ENCODE measurements at regions not wholly inside any gene's neighbourhood (a gene's known extent, or its start where the extent isn't known, plus 50 kb on each side); places are given as distances from the start of the nearest gene placed in this dataset.
"Not testable (repeated sequence)": the region's sequence is repeated elsewhere in the genome, so short reads cannot be mapped to it uniquely, and the experiment has no call there.

- no peak for DNase-seq
Observed at GRCh38 chr2:145799595-145800108, 1279.7 kb upstream of the ZEB2 start.

DNA sequence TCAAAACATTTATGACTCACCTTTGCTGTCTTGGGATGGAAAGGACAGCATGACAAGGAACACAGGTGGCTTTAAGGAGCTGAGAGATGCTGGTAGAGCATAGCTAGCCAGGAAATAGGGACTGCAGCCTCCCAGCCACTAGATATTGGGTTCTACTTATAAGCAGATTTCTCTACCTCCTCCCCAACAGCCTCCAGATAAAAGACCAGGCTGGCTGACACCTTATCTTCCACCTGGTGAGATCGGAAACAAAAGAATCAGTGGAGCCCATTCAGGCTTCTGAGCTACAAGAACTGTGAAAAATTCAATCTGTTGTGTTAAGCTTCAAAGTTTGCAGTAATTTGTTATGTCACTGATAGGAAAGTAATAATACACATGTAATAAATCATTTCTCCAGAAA is 1278.5 kb upstream of the ZEB2 start:
- no peak for DNase-seq

DNA sequence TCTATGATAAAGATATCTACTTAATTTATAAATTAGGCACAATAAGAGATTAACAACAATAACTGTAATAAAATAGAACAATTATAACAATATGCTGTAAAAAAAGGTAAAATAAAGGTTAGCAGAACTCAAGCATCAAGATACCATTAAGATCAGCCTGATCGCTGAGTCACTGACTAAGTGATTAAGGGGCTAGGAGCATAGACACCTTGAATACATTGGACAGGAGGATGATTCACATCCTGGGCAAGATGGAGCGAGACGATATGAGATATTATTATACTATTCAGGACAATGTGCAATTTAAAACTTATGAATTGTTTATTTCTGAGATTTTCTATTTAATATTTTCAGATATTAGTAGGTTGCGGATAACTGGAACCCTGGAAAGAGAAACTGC is 1277.8 kb upstream of the ZEB2 start:
- DNase-seq, result no peak

DNA sequence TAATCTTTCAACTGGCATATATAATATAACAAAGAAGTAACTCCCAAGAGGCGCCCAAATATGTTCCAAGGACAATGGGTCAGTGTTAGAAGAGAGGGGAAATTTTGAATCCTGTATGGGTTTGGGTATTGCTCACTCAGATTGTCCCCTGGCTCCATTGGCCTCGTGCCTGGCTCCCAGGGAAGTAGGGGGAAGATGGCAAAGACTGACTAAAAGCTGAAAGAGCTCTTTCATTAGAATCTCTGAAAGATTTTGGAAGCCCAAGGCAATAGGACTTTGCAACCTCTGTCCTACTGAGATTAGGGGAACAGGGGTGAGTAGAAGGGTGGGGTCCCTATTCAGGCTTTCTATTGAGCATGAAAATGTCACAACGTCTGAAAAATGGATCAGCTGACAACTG is 1272.8 kb upstream of the ZEB2 start:
- DNase-seq, result no peak

DNA sequence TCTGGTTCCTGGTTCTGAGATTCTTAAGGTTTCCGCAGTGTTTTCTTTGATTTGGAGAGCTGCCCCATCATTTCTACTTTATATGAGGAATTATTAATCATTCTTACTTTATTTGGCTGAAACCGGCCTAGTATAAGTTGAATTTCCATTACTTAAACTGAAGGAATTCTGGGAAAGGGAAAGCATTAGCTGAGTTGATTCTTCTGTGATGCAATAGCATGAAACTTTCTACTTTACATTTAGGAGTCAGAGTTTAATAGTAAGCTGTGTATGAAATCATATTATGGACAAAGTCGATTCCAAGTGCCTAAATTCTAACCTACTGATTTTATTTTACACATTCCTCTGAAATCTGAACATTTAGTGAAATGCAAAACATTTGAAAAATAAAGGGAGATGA is 1269.7 kb upstream of the ZEB2 start:
- no peak for DNase-seq

DNA sequence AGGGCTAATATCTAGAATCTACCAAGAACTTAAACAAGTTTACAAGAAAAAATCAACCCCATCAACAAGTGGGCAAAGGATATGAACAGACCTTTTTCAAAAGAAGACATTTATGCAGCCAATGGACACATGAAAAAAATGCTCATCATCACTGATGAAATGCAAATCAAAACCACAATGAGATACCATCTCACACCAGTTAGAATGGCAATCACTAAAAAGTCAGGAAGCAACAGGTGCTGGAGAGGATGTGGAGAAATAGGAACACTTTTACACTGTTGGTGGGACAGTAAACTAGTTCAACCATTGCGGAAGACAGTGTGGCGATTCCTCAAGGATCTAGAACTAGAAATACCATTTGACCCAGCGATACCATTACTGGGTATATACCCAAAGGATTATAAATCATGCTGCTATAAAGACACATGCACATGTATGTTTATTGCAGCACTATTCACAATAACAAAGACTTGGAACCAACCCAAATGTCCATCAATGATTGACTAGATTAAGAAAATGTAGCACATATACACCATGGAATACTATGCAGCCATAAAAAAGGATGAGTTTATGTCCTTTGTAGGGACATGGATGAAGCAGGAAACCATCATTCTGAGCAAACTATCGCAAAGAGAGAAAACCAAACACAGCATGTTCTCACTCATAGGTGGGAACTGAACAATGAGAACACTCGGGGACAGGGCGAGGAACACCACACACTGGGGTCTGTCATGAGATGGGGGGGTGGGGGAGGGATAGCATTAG is 1267.9 kb upstream of the ZEB2 start:
- not testable (repeated sequence) for DNase-seq

GRCh38 chr2:145782607-145783006 is 1262.7 kb upstream of the ZEB2 start:
- DNase-seq, result not testable (repeated sequence)

DNA sequence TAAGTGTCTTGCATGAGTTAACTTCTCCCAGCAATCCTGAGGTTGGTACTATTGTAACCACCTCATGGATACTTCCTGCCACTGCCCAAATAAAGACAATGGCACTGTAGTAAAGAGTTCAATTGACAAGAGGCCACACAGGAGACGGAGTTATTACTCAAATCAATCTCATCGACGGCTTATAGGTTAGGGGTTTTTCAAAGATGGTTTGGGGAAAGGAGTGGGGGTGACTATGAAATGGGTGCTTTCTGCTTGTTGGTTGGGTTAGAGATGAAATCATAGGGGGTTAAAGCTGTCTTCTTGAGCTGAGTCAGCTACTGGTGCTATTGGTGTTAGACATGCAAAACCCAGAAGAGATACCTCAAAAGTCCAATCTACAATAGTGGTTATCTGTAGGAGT is 1258.0 kb upstream of the ZEB2 start:
- no peak for DNase-seq

- no peak for DNase-seq
Observed at GRCh38 chr2:145777297-145777696, 1257.4 kb upstream of the ZEB2 start.

GRCh38 chr2:145775591-145775990 is 1255.7 kb upstream of the ZEB2 start:
- no peak for DNase-seq

- DNase-seq, result no peak
Observed at GRCh38 chr2:145771525-145771924, 1251.6 kb upstream of the ZEB2 start.

DNA sequence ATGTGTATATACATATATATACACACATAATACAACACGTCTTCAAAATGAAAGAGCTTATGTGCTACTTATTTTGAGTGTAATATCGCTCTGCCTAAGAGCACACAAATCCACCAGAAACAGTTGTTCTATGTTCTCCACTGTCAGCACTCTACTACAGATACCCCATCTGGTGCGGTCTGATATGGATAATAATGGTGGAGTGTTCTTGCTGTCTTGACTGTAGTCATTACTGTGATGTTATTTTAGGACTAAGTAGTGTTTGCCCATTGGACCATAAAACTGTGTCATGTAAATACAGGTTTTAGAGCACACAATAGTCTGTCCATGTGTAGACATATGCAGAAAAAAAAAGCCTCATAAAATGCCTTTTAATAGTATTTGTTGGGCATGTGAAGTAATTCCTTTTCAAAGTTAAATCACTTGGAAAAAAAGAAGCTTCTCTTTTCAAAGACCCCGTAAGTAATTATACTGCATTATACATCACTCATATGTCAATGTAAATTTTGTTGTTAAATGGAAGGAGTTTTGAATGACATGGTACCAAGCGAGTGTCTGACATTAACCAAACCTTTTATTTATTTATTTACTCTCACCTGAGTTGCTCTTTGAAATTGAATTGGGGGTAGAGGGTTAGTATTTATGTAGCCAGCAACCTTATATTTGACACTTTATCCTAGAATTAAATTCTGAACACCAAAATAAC is 1249.2 kb upstream of the ZEB2 start:
- DNase-seq, result no peak

GRCh38 chr2:145765874-145766273 is 1246.0 kb upstream of the ZEB2 start:
- DNase-seq, result peak; percentile 55

GRCh38 chr2:145764631-145765030 is 1244.7 kb upstream of the ZEB2 start:
- no peak for DNase-seq

DNA sequence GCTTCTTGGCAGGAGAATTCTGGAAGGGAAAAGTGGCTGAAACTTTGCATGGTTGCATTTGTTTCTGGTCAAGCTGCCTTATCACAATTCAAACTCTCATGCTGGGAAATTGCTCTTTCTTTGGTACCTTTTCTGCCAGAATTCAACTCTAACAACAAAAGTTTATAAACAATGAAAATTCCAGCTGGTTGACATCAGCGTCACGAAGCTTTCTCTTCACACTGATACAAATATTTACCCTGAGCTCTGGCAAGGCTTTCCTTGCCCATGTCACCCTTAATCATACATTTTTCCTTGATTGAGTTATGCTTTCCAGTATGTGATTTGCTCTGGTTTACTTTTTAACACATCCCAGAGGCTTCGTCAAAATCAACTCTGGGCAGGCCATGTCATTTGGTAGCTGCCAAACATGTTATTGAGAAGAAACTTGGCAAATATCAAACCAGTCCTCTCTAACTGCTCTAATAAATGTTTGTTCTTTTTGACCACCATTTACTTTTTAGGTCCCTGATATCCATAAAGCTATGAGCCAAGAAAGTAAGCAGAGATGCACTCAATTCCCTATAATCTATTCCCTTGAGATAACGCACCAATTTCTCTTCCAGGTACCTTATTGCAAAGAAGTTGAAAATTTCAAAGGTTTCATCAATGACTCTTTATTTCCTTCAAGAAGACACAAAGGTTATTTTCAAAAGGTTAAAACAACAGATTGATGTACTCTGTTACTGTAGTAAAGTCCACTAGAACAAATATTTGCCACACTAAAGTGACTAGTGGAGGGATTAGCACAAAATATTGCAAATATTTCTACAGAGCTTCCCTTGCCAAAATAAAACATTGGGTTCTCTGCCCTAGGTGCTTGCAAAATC is 1241.1 kb upstream of the ZEB2 start:
- DNase-seq, result no peak

DNA sequence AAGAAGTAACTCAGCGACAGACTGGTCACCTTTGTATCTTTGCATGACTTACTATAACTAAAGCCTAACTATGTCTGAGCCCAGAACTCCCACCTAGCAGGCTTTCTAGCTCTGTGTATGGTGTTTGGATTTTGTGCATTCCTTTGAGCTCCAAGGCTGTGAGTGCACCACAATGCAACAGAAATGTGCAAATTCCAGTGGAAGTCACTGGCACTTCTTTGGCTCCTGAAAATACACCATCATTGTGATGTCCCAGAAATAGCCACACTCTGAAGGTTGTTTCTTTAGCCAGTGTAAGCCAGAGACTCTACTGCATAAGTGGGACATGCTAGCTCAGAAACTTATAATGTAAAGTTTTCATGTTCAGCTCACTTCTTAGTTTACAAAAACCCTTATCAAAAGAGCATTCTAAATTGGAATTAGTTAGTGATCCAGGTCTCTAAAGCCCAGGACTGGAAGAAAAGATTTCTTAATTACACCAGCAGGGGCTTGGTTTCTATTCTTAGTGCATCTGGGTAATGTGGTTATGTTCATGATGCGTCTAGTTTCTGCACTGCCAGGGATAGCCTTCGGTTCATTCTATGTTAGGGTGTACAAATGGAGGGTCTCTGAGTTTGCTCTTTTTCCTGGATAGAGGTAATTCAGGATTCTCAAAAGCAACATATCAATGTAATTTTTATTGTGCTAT is 1239.5 kb upstream of the ZEB2 start:
- no peak for DNase-seq

DNA sequence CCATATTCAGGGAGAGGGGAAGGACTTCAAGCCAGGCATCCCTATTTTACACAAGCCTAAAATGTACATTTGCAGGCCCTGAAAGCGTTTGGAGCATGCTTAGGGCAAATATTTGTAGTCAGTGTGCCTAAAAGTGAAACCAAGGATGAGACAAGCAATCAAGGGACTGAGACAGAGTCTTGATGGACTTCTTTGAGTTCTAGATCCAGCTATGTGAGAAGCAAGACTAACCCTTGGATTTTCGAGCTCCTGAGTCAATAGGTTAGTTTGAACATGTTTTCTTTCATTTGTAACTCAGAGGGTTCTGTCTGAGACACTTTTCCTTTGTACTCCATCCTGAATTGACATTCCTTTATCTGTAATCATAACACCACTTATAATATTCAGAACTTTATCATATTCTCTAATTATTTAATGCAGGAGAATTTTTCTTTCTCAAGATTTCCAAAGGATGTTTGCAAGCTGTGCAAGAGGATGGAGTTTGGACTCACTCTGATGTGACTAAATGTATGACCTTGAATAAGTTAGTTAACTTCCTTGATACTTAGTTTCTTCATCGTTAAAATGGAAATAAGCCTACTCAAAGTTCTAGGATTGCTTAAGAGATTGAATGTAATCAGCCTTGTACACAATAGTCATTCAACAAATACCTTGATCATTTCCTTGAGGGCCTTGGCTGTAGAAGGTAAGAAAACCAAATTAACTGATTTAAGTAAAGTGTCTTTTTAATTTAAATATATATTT is 1237.8 kb upstream of the ZEB2 start:
- no peak for DNase-seq

DNA sequence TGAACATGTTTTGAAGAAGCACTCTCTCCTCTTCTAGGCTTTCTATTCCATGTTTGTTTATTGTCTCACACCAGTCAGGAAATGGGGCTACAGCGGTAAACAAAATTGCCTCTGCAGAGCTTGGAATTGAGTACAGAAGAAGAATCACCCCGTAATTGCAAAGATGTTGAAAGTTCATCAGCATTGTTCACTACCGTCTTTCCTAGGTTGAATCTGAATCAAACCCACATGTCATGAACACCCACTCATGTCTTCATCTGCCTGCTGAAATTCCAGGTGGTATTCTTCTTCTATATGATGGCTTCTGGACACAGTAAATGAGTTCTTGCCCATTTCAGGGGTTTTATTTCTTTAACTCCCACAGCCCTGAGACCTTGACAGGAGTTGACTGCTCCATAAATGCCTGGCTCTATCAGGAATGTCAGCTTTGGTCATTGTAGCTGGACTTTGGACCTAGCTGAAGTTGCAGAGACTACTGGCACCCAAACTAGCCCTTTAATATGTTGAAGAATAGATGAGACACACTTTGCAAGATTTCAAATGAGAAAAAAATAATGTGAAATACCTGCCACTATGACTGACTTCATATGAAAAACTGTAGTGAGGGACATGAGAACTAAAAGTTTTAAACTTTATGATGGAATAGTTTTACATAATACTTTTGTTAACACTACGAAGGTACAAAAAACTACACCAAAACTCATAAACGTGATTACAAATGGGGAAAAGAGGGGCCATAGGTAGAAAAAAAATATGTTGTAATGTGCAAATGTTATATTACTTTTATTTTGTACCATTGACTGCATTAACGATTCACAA is 1235.3 kb upstream of the ZEB2 start:
- no peak for DNase-seq

- peak; percentile 74 for DNase-seq
Observed at GRCh38 chr2:145753966-145754365, 1234.0 kb upstream of the ZEB2 start.

DNA sequence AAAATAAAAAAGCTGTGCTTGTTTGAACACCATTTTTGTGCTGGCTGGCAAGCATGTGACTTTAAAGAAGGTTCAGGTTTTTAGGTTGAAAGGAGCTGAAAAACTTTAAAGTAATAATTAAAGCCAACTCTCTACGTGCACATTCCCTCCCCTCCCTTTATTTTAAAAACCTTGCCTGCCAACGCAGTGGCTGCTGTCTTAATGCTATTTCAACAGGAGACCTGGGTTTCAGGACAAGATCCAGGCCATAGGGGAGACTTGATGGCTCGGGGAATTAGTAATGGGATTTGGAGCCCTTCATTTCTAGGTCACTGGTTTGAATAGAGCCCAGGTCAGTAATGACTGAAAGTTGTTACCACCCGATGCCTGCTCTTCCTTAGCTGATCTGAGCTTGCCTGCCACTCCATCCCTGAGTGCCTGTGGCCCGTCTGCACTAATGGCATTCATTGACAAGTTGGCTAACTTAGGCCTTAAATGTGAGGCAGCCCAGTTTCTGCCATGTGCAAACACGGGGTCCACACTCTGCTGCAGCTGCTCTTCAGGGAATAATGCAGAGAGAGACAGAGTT is 1233.2 kb upstream of the ZEB2 start:
- peak; percentile 53 for DNase-seq

Data from islet precursor cell (in vitro differentiated cells).